WTC11 (cell line): ENCODE measurements at regions not wholly inside any gene's neighbourhood (a gene's known extent, or its start where the extent isn't known, plus 50 kb on each side); places are given as distances from the start of the nearest gene placed in this dataset.

Experiments used
- ATAC-seq: fragments of 200-7000 bp; cut with Tn5 transposase; 2 replicates; pipeline ENCODE4 v1.10.0; 2021; ENCODE audit warnings: mild to moderate bottlenecking, moderate library complexity
- CTCF ChIA-PET: fragments of 300-600 bp; sonication (Branson Sonifier 250); formaldehyde crosslinking; loops from one replicate; lab custom pipeline; 2021; ENCODE audit warnings: antibody characterized with exemption; lab: Charles Lee
- POLR2A ChIA-PET: fragments of 350-600 bp; sonication (Branson Sonifier 250); formaldehyde crosslinking; loops from one replicate; lab custom pipeline; 2021; ENCODE audit warnings: antibody characterized with exemption; lab: Charles Lee
- DNase-seq: peaks from one replicate; pipeline ENCODE4 v3.0.0; 2021; ENCODE audit warnings: low spot score
- H3K27ac Mint-ChIP-seq: 2 replicates; pipeline ENCODE4 v1.8.0; 2021; ENCODE audit warnings: mixed read lengths
- H3K27me3 Mint-ChIP-seq: 2 replicates; pipeline ENCODE4 v1.8.0; 2021; ENCODE audit warnings: low read depth, mild to moderate bottlenecking, moderate library complexity, mixed read lengths
- H3K36me3 Mint-ChIP-seq: 2 replicates; pipeline ENCODE4 v1.8.0; 2021; ENCODE audit warnings: mixed read lengths
- H3K4me1 Mint-ChIP-seq: 2 replicates; pipeline ENCODE4 v1.8.0; 2022; ENCODE audit warnings: mixed read lengths
- H3K4me3 Mint-ChIP-seq: 2 replicates; pipeline ENCODE4 v1.8.0; 2021; ENCODE audit warnings: mild to moderate bottlenecking, moderate library complexity, mixed read lengths
- H3K9me3 Mint-ChIP-seq: 2 replicates; pipeline ENCODE4 v1.8.0; 2021; ENCODE audit warnings: mixed read lengths
- ATF6 ChIP-seq: sonication (generic); formaldehyde crosslinking; IDR thresholded peaks from 2 replicates; pipeline ENCODE4 v1.8.1; 2023; ENCODE audit warnings: mild to moderate bottlenecking, missing genetic modification reagents
- CBFB ChIP-seq: sonication (generic); formaldehyde crosslinking; IDR thresholded peaks from 2 replicates; pipeline ENCODE4 v1.8.1; 2022; ENCODE audit warnings: mild to moderate bottlenecking, low read depth, missing genetic modification reagents
- CDX4 ChIP-seq: fragments of 250-450 bp; sonication (Bioruptor Pico); IDR thresholded peaks from 2 replicates; pipeline ENCODE4 v1.9.0; 2021; ENCODE audit warnings: moderate library complexity, mild to moderate bottlenecking, inconsistent platforms, borderline replicate concordance
- CREB1 ChIP-seq: sonication (generic); formaldehyde crosslinking; IDR thresholded peaks from 2 replicates; pipeline ENCODE4 v1.8.0; 2023; ENCODE audit warnings: mild to moderate bottlenecking, missing genetic modification reagents
- IRF2 ChIP-seq: sonication (generic); formaldehyde crosslinking; IDR thresholded peaks from 2 replicates; pipeline ENCODE4 v1.8.0; 2022; ENCODE audit warnings: low read depth, missing genetic modification reagents, borderline replicate concordance
- NFYB ChIP-seq: sonication (generic); formaldehyde crosslinking; conservative IDR thresholded peaks from 2 replicates; pipeline ENCODE4 v1.8.0; 2022; ENCODE audit warnings: low read depth, missing genetic modification reagents
- RELA ChIP-seq: sonication (generic); formaldehyde crosslinking; IDR thresholded peaks from 2 replicates; pipeline ENCODE4 v1.8.1; 2022; ENCODE audit warnings: missing genetic modification reagents, mild to moderate bottlenecking, borderline replicate concordance
- SMAD3 ChIP-seq: sonication (generic); formaldehyde crosslinking; IDR thresholded peaks from 2 replicates; pipeline ENCODE4 v1.8.0; 2022; ENCODE audit warnings: missing genetic modification reagents, mild to moderate bottlenecking, borderline replicate concordance
- SP1 ChIP-seq: sonication (generic); formaldehyde crosslinking; conservative IDR thresholded peaks from 2 replicates; pipeline ENCODE4 v1.8.1; 2022; ENCODE audit warnings: missing genetic modification reagents
- STAT6 ChIP-seq: sonication (generic); formaldehyde crosslinking; conservative IDR thresholded peaks from 2 replicates; pipeline ENCODE4 v1.8.1; 2023; ENCODE audit warnings: mild to moderate bottlenecking, low read depth, missing genetic modification reagents, moderate library complexity
- USF2 ChIP-seq: sonication (generic); formaldehyde crosslinking; IDR thresholded peaks from 2 replicates; pipeline ENCODE4 v1.8.1; 2023; ENCODE audit warnings: mild to moderate bottlenecking, missing genetic modification reagents, moderate library complexity
- ZNF138 ChIP-seq: sonication (generic); formaldehyde crosslinking; conservative IDR thresholded peaks from 2 replicates; pipeline ENCODE4 v1.8.1; 2022; ENCODE audit warnings: mild to moderate bottlenecking, moderate library complexity, missing genetic modification reagents
- ZNF281 ChIP-seq: sonication (generic); formaldehyde crosslinking; IDR thresholded peaks from 2 replicates; pipeline ENCODE4 v1.8.0; 2023; ENCODE audit warnings: mild to moderate bottlenecking, missing genetic modification reagents
- ZNF512 ChIP-seq: sonication (generic); formaldehyde crosslinking; IDR thresholded peaks from 2 replicates; pipeline ENCODE4 v1.8.1; 2022; ENCODE audit warnings: missing genetic modification reagents, borderline replicate concordance
- TF ChIP-seq, protein P1 (sequence below): sonication (generic); formaldehyde crosslinking; IDR thresholded peaks from 2 replicates; pipeline ENCODE4 v1.8.1; 2022; ENCODE audit warnings: low read depth, missing genetic modification reagents, borderline replicate concordance
- TF ChIP-seq, protein P2 (sequence below): fragments of 200-600 bp; IDR thresholded peaks from 2 replicates; pipeline ENCODE4 v1.8.0; 2022; ENCODE audit warnings: antibody characterized with exemption

DNA sequence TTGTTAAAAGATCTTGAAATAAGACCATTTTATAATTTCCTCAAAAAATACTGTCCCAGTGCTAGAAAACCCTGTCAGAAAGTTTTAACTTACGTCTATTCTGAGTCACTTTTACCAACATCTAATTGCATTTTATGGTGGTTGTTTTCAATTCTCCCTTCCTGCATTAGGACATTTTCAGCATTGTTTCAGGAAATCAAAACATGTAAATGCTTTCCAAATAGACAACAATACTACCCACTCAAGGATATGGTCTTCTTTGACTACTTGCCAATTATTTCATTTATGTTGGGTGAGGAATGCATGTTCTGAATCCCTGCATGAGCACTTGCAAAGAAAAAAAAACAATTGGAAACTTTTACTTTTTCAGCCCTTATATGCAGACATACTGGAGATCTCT lies 284.6 kb upstream of the PDE4D start (continued):
- no peak for TF ChIP-seq STAT6 (CRISPR knock-in tag)
- TF ChIP-seq CREB1 (CRISPR knock-in tag), result no peak
- TF ChIP-seq ZNF138 (CRISPR knock-in tag), result no peak
- no peak for TF ChIP-seq ZNF512 (CRISPR knock-in tag)

DNA sequence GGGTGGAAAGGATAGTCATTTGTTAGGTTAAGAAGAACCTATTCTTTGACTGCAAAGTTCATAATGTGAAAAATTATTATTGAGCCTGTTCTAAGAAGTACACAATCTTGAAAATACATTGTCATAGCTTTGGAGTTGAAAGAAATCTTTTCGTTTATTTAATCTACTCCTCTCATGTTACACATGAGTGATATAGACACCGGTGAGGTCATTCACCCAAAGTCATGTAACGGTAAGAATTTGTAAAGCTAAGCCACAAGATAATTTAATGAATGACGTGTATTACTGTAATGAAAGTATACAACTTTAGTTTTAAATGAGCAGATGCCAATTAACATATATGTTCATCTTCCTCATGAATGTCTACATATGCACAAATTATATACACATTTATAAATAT lies 284.1 kb upstream of the PDE4D start:
- DNase-seq, result no peak
- CTCF ChIA-PET, result interaction anchor here (1.5 kb wide), 1 partner anchor 364 kb away, joined by 4 read pairs; no protein-coding TSS in a partner anchor
- no peak for TF ChIP-seq USF2 (CRISPR knock-in tag)
- TF ChIP-seq, protein P1, sequence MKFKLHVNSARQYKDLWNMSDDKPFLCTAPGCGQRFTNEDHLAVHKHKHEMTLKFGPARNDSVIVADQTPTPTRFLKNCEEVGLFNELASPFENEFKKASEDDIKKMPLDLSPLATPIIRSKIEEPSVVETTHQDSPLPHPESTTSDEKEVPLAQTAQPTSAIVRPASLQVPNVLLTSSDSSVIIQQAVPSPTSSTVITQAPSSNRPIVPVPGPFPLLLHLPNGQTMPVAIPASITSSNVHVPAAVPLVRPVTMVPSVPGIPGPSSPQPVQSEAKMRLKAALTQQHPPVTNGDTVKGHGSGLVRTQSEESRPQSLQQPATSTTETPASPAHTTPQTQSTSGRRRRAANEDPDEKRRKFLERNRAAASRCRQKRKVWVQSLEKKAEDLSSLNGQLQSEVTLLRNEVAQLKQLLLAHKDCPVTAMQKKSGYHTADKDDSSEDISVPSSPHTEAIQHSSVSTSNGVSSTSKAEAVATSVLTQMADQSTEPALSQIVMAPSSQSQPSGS (CRISPR knock-in tag), result no peak
- TF ChIP-seq IRF2 (CRISPR knock-in tag), result no peak
- no peak for TF ChIP-seq CBFB (CRISPR knock-in tag)
- no peak for TF ChIP-seq RELA (CRISPR knock-in tag)
- no peak for TF ChIP-seq SP1 (CRISPR knock-in tag)
- TF ChIP-seq ATF6 (CRISPR knock-in tag), result no peak
- TF ChIP-seq ZNF512 (CRISPR knock-in tag), result no peak
- TF ChIP-seq NFYB (CRISPR knock-in tag), result no peak
- no peak for TF ChIP-seq CDX4 (CRISPR knock-in tag)
- TF ChIP-seq ZNF281 (CRISPR knock-in tag), result no peak
- TF ChIP-seq, protein P2, sequence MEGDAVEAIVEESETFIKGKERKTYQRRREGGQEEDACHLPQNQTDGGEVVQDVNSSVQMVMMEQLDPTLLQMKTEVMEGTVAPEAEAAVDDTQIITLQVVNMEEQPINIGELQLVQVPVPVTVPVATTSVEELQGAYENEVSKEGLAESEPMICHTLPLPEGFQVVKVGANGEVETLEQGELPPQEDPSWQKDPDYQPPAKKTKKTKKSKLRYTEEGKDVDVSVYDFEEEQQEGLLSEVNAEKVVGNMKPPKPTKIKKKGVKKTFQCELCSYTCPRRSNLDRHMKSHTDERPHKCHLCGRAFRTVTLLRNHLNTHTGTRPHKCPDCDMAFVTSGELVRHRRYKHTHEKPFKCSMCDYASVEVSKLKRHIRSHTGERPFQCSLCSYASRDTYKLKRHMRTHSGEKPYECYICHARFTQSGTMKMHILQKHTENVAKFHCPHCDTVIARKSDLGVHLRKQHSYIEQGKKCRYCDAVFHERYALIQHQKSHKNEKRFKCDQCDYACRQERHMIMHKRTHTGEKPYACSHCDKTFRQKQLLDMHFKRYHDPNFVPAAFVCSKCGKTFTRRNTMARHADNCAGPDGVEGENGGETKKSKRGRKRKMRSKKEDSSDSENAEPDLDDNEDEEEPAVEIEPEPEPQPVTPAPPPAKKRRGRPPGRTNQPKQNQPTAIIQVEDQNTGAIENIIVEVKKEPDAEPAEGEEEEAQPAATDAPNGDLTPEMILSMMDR, result no peak
- TF ChIP-seq SMAD3 (CRISPR knock-in tag), result no peak
- TF ChIP-seq, all 79 proteins: peak for 0
- Mint-ChIP-seq H3K4me1 (peaks cover 6% of the 10 kb centered on the region; the same call in 1 of the 2 replicates), H3K27ac (no peak overlapping the region), H3K9me3 (peaks cover 14% of the 10 kb centered on the region), H3K4me3 (no peak overlapping the region), H3K27me3 (no peaks in the 10 kb centered on the region), H3K36me3 (no peaks in the 10 kb centered on the region)
- POLR2A ChIA-PET, result no interaction called here
- ATAC-seq, result no peak
